ENCODE measurements at regions not wholly inside any gene's neighbourhood (a gene's known extent, or its start where the extent isn't known, plus 50 kb on each side); places are given as distances from the start of the nearest gene placed in this dataset.

- Histone ChIP-seq H3K27ac (peak overlapping the region; percentile 70), H3K27me3 (replicated peaks) (no peaks in the 10 kb centered on the region), H3K4me3 (ENCODE audit: low read depth, low read length) (no peak overlapping the region), H3K36me3 (replicated peaks) (no peaks in the 10 kb centered on the region)
- no peak for TF ChIP-seq CTCF (IDR thresholded peaks at IDR 0.05; ENCODE audit: low read depth, low read length, missing control alignments)
- in situ Hi-C loops (cut with HindIII; ENCODE audit: low pct_ligation_motif_present, low sequenced_read_pairs) = no loop called here
- DNase-seq = no peak
Measured at GRCh38 chr17:72394531-72394930, 273.7 kb downstream of the SOX9 start.

- no peak overlapping the region for H3K27ac ChIP-seq
- no peaks in the 10 kb centered on the region for H3K36me3 ChIP-seq (replicated peaks)
- no peaks in the 10 kb centered on the region for H3K27me3 ChIP-seq (replicated peaks)
- DNase-seq = no peak
- no peak for TF ChIP-seq CTCF (IDR thresholded peaks at IDR 0.05; ENCODE audit: low read depth, low read length, missing control alignments)
- in situ Hi-C loops (cut with HindIII; ENCODE audit: low pct_ligation_motif_present, low sequenced_read_pairs) = no loop called here
- no peak overlapping the region for H3K4me3 ChIP-seq (ENCODE audit: low read depth, low read length)
Measured at GRCh38 chr17:72396121-72396520, 275.3 kb downstream of the SOX9 start.

GRCh38 chr17:72397223-72397667 lies 276.4 kb downstream of the SOX9 start:
- no peaks in the 10 kb centered on the region for H3K36me3 ChIP-seq (replicated peaks)
- in situ Hi-C loops (cut with HindIII; ENCODE audit: low pct_ligation_motif_present, low sequenced_read_pairs) = no loop called here

GRCh38 chr17:72397687-72398086 lies 276.9 kb downstream of the SOX9 start:
- Histone ChIP-seq H3K4me3 (ENCODE audit: low read depth, low read length) (no peak overlapping the region), H3K36me3 (replicated peaks) (peaks cover 3% of the 10 kb centered on the region), H3K27me3 (replicated peaks) (no peaks in the 10 kb centered on the region), H3K27ac (no peak overlapping the region)
- TF ChIP-seq CTCF (IDR thresholded peaks at IDR 0.05; ENCODE audit: low read depth, low read length, missing control alignments) = no peak
- in situ Hi-C loops (cut with HindIII; ENCODE audit: low pct_ligation_motif_present, low sequenced_read_pairs) = no loop called here
- no peak for DNase-seq

More at GRCh38 chr17:72397223-72397667, 276.4 kb downstream of the SOX9 start:
- H3K27me3 ChIP-seq (replicated peaks) = no peaks in the 10 kb centered on the region
- H3K4me3 ChIP-seq (ENCODE audit: low read depth, low read length) = no peak overlapping the region
- no peak for DNase-seq
- H3K27ac ChIP-seq = no peak overlapping the region
- TF ChIP-seq CTCF (IDR thresholded peaks at IDR 0.05; ENCODE audit: low read depth, low read length, missing control alignments) = no peak

GRCh38 chr17:72399023-72399607 lies 278.3 kb downstream of the SOX9 start:
- TF ChIP-seq CTCF (IDR thresholded peaks at IDR 0.05; ENCODE audit: low read depth, low read length, missing control alignments) = no peak
- Histone ChIP-seq H3K4me3 (ENCODE audit: low read depth, low read length) (no peak overlapping the region), H3K27ac (no peak overlapping the region), H3K36me3 (replicated peaks) (peaks cover 15% of the 10 kb centered on the region), H3K27me3 (replicated peaks) (no peaks in the 10 kb centered on the region)
- no peak for DNase-seq
- in situ Hi-C loops (cut with HindIII; ENCODE audit: low pct_ligation_motif_present, low sequenced_read_pairs) = no loop called here

Data from brain microvascular endothelial cell (primary cell).